ENCODE measurements at regions not wholly inside any gene's neighbourhood (a gene's known extent, or its start where the extent isn't known, plus 50 kb on each side); places are given as distances from the start of the nearest gene placed in this dataset.

DNA sequence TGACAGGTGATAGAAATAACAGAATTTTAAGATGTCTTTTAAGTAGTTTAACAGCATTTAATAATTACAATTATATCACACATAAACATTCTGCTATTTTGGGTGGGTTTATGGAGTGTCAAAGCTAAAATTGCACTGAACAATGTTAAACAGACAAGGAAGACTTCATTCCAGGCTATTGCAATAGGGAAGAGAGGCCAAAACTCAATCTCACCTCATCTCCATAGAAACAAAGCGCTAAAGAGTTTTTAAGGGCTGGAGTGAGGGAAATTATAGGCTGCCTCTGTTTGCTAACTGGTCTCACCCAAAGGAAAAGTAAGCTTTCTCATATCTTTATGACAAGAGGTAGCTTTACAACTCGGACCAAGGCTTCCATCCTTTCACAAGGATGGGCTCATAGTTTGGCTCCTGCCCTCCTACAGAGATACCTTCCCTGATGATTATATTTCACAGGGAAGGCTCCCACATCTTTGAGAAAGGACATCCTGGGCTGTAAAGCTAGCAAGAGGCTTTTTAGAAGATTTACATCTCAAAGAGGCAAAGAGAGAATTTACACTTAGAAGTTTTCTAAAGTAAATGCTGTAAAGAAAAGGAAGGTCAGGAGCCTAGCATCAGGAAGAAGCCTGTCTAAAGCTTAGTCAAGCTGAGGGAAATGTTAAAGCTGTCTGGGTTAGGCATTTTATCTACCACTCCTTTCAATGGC lies 350.2 kb upstream of the IMPG1 start:
- Mint-ChIP-seq H3K27ac (no peak overlapping the region), H3K36me3 (ENCODE audit: low read depth) (no peaks in the 10 kb centered on the region), H3K9me3 (peaks cover under 1% of the 10 kb centered on the region), H3K27me3 (no peaks in the 10 kb centered on the region), H3K4me3 (no peak overlapping the region), H3K4me1 (no peaks in the 10 kb centered on the region)
- intact Hi-C loops (cut with micrococcal nuclease) = no loop called here
- DNase-seq = no peak

DNA sequence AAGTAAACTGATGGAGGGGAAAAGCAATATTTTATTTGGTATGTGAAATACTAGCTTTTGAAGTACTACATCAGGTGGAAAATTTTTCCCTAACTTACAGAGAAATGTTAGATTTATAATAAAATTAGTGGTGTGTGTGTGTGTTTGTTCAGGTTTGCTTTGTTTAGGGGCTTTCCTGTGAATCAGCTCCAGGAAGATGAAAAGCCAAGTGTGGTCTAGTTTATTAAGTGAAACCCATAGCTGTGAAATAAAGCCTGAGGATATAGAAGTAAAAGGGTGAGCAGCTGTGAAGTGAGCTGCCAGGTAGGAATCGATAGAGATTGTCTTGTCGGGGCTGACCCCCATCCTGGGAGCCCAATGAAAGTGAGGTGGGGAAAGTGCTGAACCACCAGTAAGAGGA lies 347.6 kb upstream of the IMPG1 start:
- H3K27me3 Mint-ChIP-seq = no peaks in the 10 kb centered on the region
- no peak overlapping the region for H3K4me3 Mint-ChIP-seq
- H3K9me3 Mint-ChIP-seq = peaks cover 3% of the 10 kb centered on the region
- no peaks in the 10 kb centered on the region for H3K4me1 Mint-ChIP-seq
- intact Hi-C loops (cut with micrococcal nuclease) = no loop called here
- H3K27ac Mint-ChIP-seq = no peak overlapping the region
- H3K36me3 Mint-ChIP-seq (ENCODE audit: low read depth) = no peaks in the 10 kb centered on the region
- no peak for DNase-seq

DNA sequence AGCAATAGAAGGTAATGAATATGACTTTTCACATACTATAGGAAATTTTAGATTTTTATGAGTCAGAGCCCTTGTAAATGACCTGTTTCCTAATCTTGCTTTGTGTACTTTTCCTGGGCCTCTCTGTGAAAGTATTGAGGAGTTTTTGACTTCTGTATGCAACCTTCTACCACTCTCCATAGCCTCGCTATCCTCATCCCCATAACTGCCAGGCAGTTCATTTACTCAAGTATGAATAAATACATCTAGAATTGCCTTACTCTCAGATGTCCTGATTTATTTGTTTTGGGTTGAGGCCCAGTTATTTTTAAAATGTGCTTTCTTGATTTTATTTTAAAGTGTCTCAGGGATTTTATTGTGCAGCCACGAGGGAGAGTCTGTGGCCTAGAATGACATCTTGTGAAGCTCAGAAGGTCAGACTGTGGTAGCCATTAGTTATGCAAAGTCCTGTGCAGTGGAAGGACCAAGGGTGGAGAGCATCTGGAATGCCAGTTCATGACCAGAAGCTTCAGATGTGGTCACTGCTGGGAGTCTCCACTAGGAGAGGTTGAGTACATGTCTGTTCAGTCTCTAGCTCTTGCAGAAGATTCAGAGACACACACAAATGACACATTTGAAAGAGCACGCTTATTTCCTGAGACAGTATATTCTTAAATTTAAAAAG lies 346.2 kb upstream of the IMPG1 start:
- H3K9me3 Mint-ChIP-seq = peaks cover 3% of the 10 kb centered on the region
- no peak for DNase-seq
- H3K27ac Mint-ChIP-seq = no peak overlapping the region
- H3K4me1 Mint-ChIP-seq = no peaks in the 10 kb centered on the region
- H3K4me3 Mint-ChIP-seq = no peak overlapping the region
- intact Hi-C loops (cut with micrococcal nuclease) = no loop called here
- no peaks in the 10 kb centered on the region for H3K36me3 Mint-ChIP-seq (ENCODE audit: low read depth)
- no peaks in the 10 kb centered on the region for H3K27me3 Mint-ChIP-seq

DNA sequence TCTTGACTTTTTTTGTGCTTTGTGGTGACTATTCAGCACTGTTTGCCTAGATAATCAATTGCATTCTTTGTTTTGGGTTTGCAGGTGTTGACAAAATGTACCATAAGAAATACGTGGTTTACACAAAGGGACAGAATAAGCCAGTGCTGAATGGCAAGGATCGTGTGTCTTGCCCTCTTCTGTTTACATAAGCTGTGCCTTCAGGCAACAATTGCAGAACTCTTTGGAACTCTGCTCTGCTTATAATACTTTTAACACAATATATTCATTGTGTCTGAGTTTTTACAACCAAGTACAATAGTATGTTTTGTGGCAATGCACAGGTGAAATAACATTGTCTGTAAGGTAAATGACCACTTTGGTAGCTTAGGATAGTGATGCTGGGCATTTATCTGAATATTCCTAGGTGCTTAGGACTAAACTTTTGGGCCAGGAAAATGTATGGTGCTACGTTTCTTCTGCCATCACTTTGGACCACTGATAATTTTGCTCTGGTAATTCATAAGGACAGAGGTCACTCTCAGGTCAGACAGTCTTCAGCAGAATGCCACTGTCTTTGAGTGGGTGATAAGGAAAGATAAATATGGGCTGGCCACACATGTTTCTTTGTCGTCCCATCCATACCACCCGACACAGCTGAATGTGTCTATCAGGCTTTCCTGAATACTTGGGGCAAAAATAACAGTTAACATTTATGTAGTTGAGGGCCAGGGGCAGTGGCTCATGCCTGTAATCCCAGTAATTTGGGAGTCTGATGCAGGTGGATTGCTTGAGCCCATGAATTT lies 344.6 kb upstream of the IMPG1 start:
- peaks cover 3% of the 10 kb centered on the region for H3K9me3 Mint-ChIP-seq
- no peak overlapping the region for H3K27ac Mint-ChIP-seq
- H3K27me3 Mint-ChIP-seq = no peaks in the 10 kb centered on the region
- no peaks in the 10 kb centered on the region for H3K4me1 Mint-ChIP-seq
- intact Hi-C loops (cut with micrococcal nuclease) = no loop called here
- DNase-seq = no peak
- no peak overlapping the region for H3K4me3 Mint-ChIP-seq
- no peaks in the 10 kb centered on the region for H3K36me3 Mint-ChIP-seq (ENCODE audit: low read depth)

DNA sequence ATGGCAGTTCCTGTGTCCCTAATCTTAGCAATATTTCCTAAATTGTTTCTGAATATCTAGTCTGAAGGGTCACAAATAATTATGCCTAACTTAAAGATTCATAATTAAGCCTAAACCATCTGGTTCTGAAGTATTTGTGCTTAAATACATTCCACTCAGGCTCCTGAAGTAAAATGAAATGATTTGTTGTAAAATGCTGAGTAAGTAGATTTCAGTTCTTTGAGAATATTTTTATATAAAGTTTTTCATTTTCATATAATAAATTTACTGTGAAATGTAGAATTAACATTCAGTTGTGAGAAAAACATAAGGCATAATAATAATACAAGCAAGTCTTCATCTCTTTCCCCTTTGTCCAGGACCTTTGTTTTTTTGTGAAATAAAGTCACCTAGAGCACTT lies 330.6 kb upstream of the IMPG1 start:
- Mint-ChIP-seq H3K27me3 (no peaks in the 10 kb centered on the region), H3K27ac (no peak overlapping the region), H3K9me3 (no peaks in the 10 kb centered on the region), H3K36me3 (ENCODE audit: low read depth) (no peaks in the 10 kb centered on the region), H3K4me3 (no peak overlapping the region), H3K4me1 (no peaks in the 10 kb centered on the region)
- intact Hi-C loops (cut with micrococcal nuclease) = no loop called here
- no peak for DNase-seq

DNA sequence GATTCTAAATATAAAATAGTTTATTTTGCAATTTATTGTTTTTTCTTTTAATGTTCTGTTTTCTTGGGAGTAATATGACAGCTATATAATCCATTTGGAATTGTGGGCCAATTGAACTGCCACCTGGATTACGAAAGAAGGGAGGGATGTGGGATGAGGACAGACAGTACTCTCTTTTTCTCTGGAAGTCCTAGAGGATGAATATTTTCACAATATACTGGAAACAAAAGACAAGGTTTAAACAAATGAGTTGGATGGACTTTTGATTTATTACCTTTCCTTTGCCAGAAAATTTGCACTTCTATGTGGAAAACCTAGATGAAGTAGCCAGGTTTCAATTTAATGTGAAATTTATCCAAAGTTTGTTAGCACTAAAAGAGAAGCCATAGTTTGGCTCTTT lies 325.5 kb upstream of the IMPG1 start:
- intact Hi-C loops (cut with micrococcal nuclease) = no loop called here
- Mint-ChIP-seq H3K4me1 (no peaks in the 10 kb centered on the region), H3K27ac (no peak overlapping the region), H3K9me3 (peaks cover 7% of the 10 kb centered on the region), H3K36me3 (ENCODE audit: low read depth) (no peaks in the 10 kb centered on the region), H3K27me3 (no peaks in the 10 kb centered on the region), H3K4me3 (no peak overlapping the region)
- no peak for DNase-seq

DNA sequence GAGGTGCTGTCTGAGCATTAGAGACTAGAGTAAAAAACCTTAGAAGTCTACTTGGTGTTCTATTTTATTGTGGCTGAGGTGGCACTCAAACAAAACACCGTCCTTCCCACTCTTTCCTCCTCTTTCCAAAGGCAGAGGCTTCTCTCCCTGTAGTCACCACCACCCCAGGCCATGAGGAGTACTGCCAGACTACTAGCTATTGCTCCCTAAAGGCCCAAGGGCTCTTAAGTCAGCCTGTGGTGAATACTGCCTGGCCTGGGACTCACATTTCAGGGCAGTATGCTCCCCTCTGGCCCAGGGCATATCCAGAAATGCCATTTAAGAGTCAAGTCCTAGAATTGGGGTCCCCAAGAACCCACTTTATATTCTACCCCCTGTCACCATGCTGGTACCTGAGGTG lies 309.7 kb upstream of the IMPG1 start:
- Mint-ChIP-seq H3K36me3 (ENCODE audit: low read depth) (no peaks in the 10 kb centered on the region), H3K4me3 (no peak overlapping the region), H3K27ac (no peak overlapping the region), H3K4me1 (no peaks in the 10 kb centered on the region), H3K9me3 (peaks cover 8% of the 10 kb centered on the region), H3K27me3 (no peaks in the 10 kb centered on the region)
- DNase-seq = no peak
- intact Hi-C loops (cut with micrococcal nuclease) = no loop called here

DNA sequence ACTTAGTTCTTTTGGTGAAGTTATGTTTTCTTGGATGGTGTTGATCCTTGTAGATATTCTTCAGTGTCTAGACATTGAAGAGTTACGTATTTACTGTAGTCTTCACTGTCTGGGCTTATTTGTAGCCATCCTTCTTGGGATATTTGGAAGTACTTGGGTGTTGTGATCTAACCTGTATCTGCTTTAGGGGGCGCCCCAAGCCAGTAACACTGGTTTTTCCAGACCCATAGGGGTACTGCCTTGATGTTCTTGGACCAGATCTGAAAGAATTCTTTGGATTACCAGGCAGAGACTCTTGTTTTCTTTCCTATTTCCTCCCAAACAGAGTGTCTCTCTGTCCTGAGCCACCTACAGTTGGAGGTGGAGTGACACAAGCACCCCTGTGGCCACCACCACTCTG lies 309.1 kb upstream of the IMPG1 start:
- peaks cover 8% of the 10 kb centered on the region for H3K9me3 Mint-ChIP-seq
- no peaks in the 10 kb centered on the region for H3K36me3 Mint-ChIP-seq (ENCODE audit: low read depth)
- intact Hi-C loops (cut with micrococcal nuclease) = no loop called here

DNA sequence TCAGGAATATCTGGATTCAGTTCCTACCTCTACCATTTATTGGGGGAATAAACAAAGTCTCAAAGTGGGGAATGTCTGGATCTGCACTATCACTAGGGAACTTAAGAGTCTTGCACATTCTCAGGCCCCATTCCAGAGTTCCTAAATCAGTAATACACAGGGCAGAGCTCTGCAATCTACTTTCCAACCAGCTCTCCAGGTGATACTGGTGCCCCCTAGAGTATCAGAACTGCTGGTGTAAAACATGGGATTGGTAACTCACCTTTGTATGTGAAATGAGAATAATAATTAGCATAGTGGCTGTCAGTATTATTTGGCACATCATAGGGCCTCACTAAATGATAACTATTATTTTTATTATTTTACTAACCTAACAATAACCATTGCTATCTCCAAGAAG lies 278.8 kb upstream of the IMPG1 start:
- H3K27ac Mint-ChIP-seq = no peak overlapping the region
- intact Hi-C loops (cut with micrococcal nuclease) = no loop called here
- H3K27me3 Mint-ChIP-seq = no peaks in the 10 kb centered on the region
- H3K9me3 Mint-ChIP-seq = peaks cover 3% of the 10 kb centered on the region
- DNase-seq = no peak
- H3K4me1 Mint-ChIP-seq = no peaks in the 10 kb centered on the region
- no peak overlapping the region for H3K4me3 Mint-ChIP-seq
- H3K36me3 Mint-ChIP-seq (ENCODE audit: low read depth) = no peaks in the 10 kb centered on the region

More for the DNA sequence above, 309.1 kb upstream of the IMPG1 start:
- H3K27me3 Mint-ChIP-seq = no peaks in the 10 kb centered on the region
- no peak overlapping the region for H3K4me3 Mint-ChIP-seq
- no peak for DNase-seq
- H3K4me1 Mint-ChIP-seq = no peaks in the 10 kb centered on the region
- H3K27ac Mint-ChIP-seq = no peak overlapping the region

DNA sequence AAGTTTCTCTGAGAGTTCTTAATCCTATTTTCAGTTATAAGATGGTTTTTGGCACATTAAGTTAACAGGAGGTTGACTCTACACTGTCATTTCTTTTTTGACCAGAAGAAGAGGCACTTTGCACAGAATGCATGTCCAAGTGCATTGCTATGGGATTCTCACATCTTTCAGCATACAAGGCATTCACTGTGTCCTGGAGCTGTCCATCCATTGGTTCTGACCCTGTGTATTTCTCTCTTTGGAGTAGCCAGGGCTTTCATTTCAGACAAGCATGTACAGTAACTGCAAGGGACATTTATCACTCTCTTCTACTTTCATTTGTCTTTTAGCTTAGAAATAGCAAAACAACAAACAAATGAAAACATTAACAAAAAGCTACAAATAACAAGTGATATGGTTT lies 275.1 kb upstream of the IMPG1 start:
- Mint-ChIP-seq H3K27ac (no peak overlapping the region), H3K4me1 (no peaks in the 10 kb centered on the region), H3K9me3 (peaks cover 3% of the 10 kb centered on the region), H3K27me3 (no peaks in the 10 kb centered on the region), H3K36me3 (ENCODE audit: low read depth) (no peaks in the 10 kb centered on the region), H3K4me3 (no peak overlapping the region)
- DNase-seq = no peak
- intact Hi-C loops (cut with micrococcal nuclease) = no loop called here

DNA sequence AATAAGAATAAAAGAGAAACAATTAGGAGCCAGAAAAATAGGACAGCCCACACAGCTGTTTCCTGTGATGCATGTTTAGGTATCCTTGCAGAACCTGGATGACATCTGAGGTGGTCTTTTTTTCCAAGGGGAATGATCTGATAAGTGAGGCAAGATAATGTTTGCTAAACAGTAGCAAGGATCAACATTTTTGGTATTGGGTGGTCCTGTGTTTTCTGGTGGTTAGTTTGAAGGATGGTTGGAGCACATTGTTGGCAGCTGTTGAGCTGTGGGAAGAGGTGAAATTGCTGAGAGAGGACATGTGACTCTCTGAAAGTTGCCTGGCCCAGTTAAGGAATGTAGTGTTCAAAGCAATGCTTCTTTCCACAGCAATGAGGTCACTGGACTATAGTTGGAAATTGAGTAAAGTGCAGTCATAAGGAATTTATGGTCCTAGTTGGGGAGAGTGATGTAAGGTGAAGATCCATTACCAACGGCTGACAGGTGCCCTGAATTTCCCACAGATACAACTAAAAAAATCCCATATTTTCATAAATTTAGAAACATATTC lies 270.2 kb upstream of the IMPG1 start:
- H3K27ac Mint-ChIP-seq = no peak overlapping the region
- no peaks in the 10 kb centered on the region for H3K27me3 Mint-ChIP-seq
- H3K9me3 Mint-ChIP-seq = no peaks in the 10 kb centered on the region
- no peaks in the 10 kb centered on the region for H3K36me3 Mint-ChIP-seq (ENCODE audit: low read depth)
- no peaks in the 10 kb centered on the region for H3K4me1 Mint-ChIP-seq
- H3K4me3 Mint-ChIP-seq = no peak overlapping the region
- intact Hi-C loops (cut with micrococcal nuclease) = no loop called here
- no peak for DNase-seq

DNA sequence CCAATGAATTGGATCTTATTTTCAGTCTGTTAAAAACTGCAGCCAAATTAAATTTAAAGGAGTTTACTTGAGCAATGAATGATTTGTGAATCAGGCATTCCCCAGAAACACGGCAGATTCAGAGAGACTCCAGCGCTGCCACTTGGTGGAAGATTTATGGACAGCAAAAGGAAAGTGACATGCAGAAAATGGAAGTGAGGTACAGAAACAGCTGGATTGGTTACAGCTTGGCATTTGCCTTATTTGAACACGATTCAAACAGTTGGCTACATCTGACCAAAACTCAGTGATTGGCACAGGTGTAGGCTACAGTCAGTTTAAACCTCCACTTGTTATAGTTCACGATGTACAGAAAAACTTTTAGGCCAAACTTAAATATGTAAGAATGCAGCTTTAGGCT lies 257.6 kb upstream of the IMPG1 start:
- intact Hi-C loops (cut with micrococcal nuclease) = no loop called here
- Mint-ChIP-seq H3K9me3 (peaks cover 3% of the 10 kb centered on the region), H3K4me3 (no peak overlapping the region), H3K27ac (no peak overlapping the region), H3K27me3 (no peaks in the 10 kb centered on the region), H3K36me3 (ENCODE audit: low read depth) (no peaks in the 10 kb centered on the region), H3K4me1 (no peaks in the 10 kb centered on the region)
- no peak for DNase-seq

DNA sequence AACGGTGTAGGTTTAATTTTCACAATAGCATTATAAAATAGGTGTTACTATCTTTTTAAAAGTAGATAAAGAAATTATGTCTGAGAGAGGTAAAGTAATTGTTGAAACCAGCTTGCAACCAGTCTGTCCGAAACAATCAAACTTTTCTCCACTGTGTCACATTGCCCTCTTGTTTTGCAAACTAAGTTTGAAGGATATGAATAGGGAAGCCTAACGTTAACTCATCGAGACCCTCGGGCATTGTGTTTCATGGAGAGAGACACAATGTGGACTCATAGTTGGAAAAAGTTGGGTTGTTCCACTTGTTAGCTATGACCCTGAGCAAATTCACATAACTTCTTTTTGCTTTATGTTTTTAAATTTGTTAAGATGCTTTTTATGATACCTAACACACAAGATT lies 254.4 kb upstream of the IMPG1 start:
- H3K4me1 Mint-ChIP-seq = no peaks in the 10 kb centered on the region
- no peaks in the 10 kb centered on the region for H3K27me3 Mint-ChIP-seq
- no peaks in the 10 kb centered on the region for H3K9me3 Mint-ChIP-seq
- DNase-seq = no peak
- no peak overlapping the region for H3K27ac Mint-ChIP-seq
- H3K4me3 Mint-ChIP-seq = no peak overlapping the region
- no peaks in the 10 kb centered on the region for H3K36me3 Mint-ChIP-seq (ENCODE audit: low read depth)
- intact Hi-C loops (cut with micrococcal nuclease) = no loop called here

Measured in activated CD4-positive, alpha-beta T cell treated with anti-CD3 and anti-CD28 coated beads, Interleukin-2, amount 10 ng/mL, durations not matched to agents 24 days and 14 days (primary cell).